Nephron (organoid): ENCODE measurements at regions not wholly inside any gene's neighbourhood (a gene's known extent, or its start where the extent isn't known, plus 50 kb on each side); places are given as distances from the start of the nearest gene placed in this dataset.
"Not testable (repeated sequence)": the region's sequence is repeated elsewhere in the genome, so short reads cannot be mapped to it uniquely, and the experiment has no call there.

Source experiments
- H3K27ac Mint-ChIP-seq, 3 experiments: 2 replicates each; pipeline ENCODE4 v1.8.0; 2020; ENCODE audit warnings: mixed read lengths in 3 of 3, mild to moderate bottlenecking in 2 of 3, moderate library complexity in 1 of 3
- H3K27me3 Mint-ChIP-seq: 2 replicates; pipeline ENCODE4 v1.8.0; 2021; ENCODE audit warnings: low read depth, mild to moderate bottlenecking, moderate library complexity, mixed read lengths
- H3K36me3 Mint-ChIP-seq: 2 replicates; pipeline ENCODE4 v1.8.0; 2020; ENCODE audit warnings: low read depth, mixed read lengths
- H3K4me1 Mint-ChIP-seq: 2 replicates; pipeline ENCODE4 v1.8.0; 2020; ENCODE audit warnings: mixed read lengths
- H3K4me3 Mint-ChIP-seq, 3 experiments: 2 replicates each; pipeline ENCODE4 v1.8.0; 2020; ENCODE audit warnings: mild to moderate bottlenecking in 3 of 3, mixed read lengths in 3 of 3, moderate library complexity in 2 of 3
- H3K9me3 Mint-ChIP-seq: 2 replicates; pipeline ENCODE4 v1.8.0; 2020; ENCODE audit warnings: mixed read lengths
- TF ChIP-seq, protein P1 (sequence below), 3 experiments: fragments of 200-600 bp; sonication (generic); IDR thresholded peaks; one replicate each; pipeline ENCODE4 v1.5.0; 2021; ENCODE audit warnings: antibody characterized with exemption in 3 of 3; ENCODE audit not compliant: unreplicated experiment in 3 of 3

DNA sequence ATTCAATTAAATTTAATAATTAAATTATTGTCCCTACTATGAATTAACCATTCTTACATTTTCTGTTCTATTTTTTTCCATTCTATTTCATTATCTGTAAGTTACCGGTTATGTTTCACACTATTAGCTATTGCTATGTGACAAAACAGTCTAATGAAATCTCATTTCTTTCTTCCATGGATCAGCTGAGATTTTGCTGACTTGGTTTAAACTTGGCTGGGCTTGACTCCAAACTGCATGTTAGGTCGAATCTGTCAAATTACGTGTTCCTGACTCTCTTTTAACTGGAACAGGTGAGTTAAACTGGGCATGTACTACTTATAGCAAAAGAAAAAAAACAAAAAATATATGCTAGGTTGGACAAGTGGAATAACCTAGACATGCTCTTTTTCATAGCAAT lies 1464.4 kb downstream of the OLFM4 start:
- no peak overlapping the region for H3K27ac Mint-ChIP-seq
- TF ChIP-seq, protein P1, sequence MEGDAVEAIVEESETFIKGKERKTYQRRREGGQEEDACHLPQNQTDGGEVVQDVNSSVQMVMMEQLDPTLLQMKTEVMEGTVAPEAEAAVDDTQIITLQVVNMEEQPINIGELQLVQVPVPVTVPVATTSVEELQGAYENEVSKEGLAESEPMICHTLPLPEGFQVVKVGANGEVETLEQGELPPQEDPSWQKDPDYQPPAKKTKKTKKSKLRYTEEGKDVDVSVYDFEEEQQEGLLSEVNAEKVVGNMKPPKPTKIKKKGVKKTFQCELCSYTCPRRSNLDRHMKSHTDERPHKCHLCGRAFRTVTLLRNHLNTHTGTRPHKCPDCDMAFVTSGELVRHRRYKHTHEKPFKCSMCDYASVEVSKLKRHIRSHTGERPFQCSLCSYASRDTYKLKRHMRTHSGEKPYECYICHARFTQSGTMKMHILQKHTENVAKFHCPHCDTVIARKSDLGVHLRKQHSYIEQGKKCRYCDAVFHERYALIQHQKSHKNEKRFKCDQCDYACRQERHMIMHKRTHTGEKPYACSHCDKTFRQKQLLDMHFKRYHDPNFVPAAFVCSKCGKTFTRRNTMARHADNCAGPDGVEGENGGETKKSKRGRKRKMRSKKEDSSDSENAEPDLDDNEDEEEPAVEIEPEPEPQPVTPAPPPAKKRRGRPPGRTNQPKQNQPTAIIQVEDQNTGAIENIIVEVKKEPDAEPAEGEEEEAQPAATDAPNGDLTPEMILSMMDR (IDR thresholded peaks at IDR 0.05; ENCODE audit: unreplicated experiment in 3 of 3): no peak
- H3K4me1 Mint-ChIP-seq: no peaks in the 10 kb centered on the region
- no peaks in the 10 kb centered on the region for H3K9me3 Mint-ChIP-seq
- H3K36me3 Mint-ChIP-seq: no peaks in the 10 kb centered on the region
- H3K4me3 Mint-ChIP-seq: no peak overlapping the region
- H3K27me3 Mint-ChIP-seq: no peaks in the 10 kb centered on the region

DNA sequence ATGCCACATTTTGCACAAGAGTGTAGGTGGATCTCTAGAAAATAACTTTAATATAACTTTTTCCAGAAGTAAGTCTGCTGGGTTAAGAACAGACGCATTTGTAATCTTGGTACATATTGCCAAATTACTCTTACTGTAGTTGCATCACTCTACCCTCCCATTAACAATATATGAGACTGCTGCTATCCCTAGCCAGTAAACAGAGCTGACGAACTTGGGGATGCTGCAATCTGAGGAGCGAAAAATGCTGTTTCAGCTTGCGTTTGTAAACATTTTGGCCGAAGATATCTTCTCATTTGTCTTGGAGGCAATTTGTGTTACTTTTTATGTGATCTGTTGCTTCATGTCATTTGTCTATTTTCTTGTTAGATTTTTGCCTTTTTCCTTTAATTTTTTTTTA lies 1482.8 kb downstream of the OLFM4 start:
- H3K9me3 Mint-ChIP-seq: no peaks in the 10 kb centered on the region
- TF ChIP-seq, protein P1 (IDR thresholded peaks at IDR 0.05; ENCODE audit: unreplicated experiment in 3 of 3): no peak
- H3K36me3 Mint-ChIP-seq: no peaks in the 10 kb centered on the region
- no peak overlapping the region for H3K4me3 Mint-ChIP-seq
- H3K4me1 Mint-ChIP-seq: peaks cover 6% of the 10 kb centered on the region
- no peak overlapping the region for H3K27ac Mint-ChIP-seq
- H3K27me3 Mint-ChIP-seq: no peaks in the 10 kb centered on the region

DNA sequence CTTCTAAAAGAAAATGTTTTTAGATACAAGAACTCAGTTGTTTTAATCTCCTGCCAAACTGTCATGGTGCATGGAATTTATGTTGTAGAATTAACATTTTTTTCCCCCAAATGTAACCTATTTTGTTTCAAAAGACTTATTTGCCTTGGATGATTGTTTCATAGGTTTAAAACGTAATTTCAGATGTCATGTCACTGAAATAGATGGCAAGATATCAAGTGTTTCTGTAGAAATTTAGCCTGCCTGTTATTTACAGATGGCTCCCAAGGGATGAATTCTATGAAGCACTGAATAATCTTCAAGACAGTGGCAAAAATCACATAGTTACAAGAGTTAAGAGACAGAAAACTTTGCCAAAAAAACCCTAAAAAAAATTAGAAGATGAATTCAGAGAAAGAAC lies 1484.6 kb downstream of the OLFM4 start:
- Mint-ChIP-seq H3K9me3 (no peaks in the 10 kb centered on the region), H3K4me1 (peaks cover 6% of the 10 kb centered on the region), H3K36me3 (no peaks in the 10 kb centered on the region), H3K27me3 (no peaks in the 10 kb centered on the region), H3K27ac (no peak overlapping the region), H3K4me3 (no peak overlapping the region)
- TF ChIP-seq, protein P1 (IDR thresholded peaks at IDR 0.05; ENCODE audit: unreplicated experiment in 3 of 3): no peak

DNA sequence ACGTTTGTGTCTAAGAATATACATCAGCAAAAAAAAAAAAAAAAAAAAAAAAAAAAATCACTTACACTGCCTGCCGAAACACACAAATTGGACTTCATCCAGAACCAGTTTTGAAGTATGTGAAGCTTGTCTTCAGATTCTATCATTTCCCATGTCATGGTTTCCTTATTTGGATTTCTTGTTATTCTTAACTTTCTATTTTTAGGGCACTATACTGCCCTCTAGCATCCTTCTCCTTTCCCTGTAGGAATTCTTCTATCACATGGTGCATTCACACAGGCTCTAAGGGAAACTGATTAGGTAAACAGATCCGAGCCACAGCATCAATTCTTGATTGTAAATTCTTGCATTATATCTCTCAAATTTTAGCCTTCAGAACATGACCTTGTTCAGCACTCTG lies 1507.5 kb downstream of the OLFM4 start:
- no peaks in the 10 kb centered on the region for H3K4me1 Mint-ChIP-seq
- H3K27me3 Mint-ChIP-seq: no peaks in the 10 kb centered on the region
- H3K27ac Mint-ChIP-seq: no peak overlapping the region
- H3K4me3 Mint-ChIP-seq: no peak overlapping the region
- H3K36me3 Mint-ChIP-seq: no peaks in the 10 kb centered on the region
- TF ChIP-seq, protein P1 (IDR thresholded peaks at IDR 0.05; ENCODE audit: unreplicated experiment in 3 of 3): peak; percentile 13 to 28 (median 28)
- no peaks in the 10 kb centered on the region for H3K9me3 Mint-ChIP-seq

DNA sequence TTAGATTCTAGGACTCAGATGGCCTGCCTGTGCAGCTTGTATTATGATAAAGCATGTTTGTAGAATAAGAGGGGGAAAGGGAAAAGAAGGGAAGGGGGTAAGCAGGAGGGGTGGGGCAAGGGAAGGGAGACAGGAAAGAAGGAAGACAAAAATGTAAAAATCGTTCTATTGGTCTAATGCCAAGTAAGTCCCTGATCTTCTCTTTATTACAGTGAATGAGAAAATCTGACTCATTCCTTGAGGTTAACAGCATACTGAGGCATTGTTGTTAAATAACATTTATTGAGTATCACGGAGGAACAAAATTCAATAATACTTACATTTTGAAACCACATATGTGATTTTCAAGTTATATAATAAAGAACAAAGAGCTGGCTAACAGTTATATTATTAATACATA lies 1534.7 kb downstream of the OLFM4 start:
- TF ChIP-seq, protein P1 (IDR thresholded peaks at IDR 0.05; ENCODE audit: unreplicated experiment in 3 of 3): no peak
- H3K27me3 Mint-ChIP-seq: no peaks in the 10 kb centered on the region
- no peaks in the 10 kb centered on the region for H3K36me3 Mint-ChIP-seq
- no peaks in the 10 kb centered on the region for H3K9me3 Mint-ChIP-seq
- no peak overlapping the region for H3K4me3 Mint-ChIP-seq
- H3K4me1 Mint-ChIP-seq: no peaks in the 10 kb centered on the region
- H3K27ac Mint-ChIP-seq: no peak overlapping the region

DNA sequence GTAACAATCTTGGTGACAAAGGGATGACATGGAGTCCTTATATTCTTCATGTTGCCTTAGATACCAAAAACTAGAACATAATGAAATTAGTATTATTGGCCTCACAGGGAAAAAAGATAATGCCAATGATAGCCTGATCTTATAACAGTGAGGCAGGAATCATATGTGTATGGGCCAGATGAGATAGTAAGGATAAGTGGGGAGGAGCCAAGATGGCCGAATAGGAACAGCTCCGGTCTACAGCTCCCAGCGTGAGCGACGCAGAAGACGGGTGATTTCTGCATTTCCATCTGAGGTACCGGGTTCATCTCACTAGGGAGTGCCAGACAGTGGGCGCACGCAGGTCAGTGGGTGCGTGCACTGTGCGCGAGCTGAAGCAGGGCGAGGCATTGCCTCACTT lies 1543.4 kb downstream of the OLFM4 start:
- H3K4me1 Mint-ChIP-seq: not testable (repeated sequence)

More for the DNA sequence above, 1543.4 kb downstream of the OLFM4 start:
- not testable (repeated sequence) for H3K36me3 Mint-ChIP-seq, H3K27me3 Mint-ChIP-seq, H3K9me3 Mint-ChIP-seq
- H3K27ac Mint-ChIP-seq: peak overlapping the region; percentile 63 to 83 (median 73)
- H3K4me3 Mint-ChIP-seq: peak overlapping the region; percentile 77 to 85 (median 80)
